ENCODE measurements at regions not wholly inside any gene's neighbourhood (a gene's known extent, or its start where the extent isn't known, plus 50 kb on each side); places are given as distances from the start of the nearest gene placed in this dataset.
"Not testable (repeated sequence)": the region's sequence is repeated elsewhere in the genome, so short reads cannot be mapped to it uniquely, and the experiment has no call there.

GRCh38 chr10:78437407-78437768 lies 403.7 kb downstream of the RPS24 start:
- no peak overlapping the region for H3K4me3 ChIP-seq (ENCODE audit: low read depth, low read length)
- no peak overlapping the region for H3K9ac ChIP-seq (ENCODE audit: low read depth, low read length)

GRCh38 chr10:78437998-78438906 lies 404.6 kb downstream of the RPS24 start:
- Histone ChIP-seq H3K4me3 (ENCODE audit: low read depth, low read length) (no peak overlapping the region), H3K27me3 (ENCODE audit: control insufficient read depth, insufficient read depth, low read length) (no peaks in the 10 kb centered on the region), H3K4me1 (ENCODE audit: control insufficient read depth, insufficient read depth, low read length) (no peaks in the 10 kb centered on the region), H3K36me3 (ENCODE audit: control insufficient read depth, insufficient read depth, low read length) (no peaks in the 10 kb centered on the region), H3K9me3 (ENCODE audit: control insufficient read depth, insufficient read depth, low read length) (no peaks in the 10 kb centered on the region), H3K9ac (ENCODE audit: low read depth, low read length) (no peak overlapping the region)

More at GRCh38 chr10:78437407-78437768, 403.7 kb downstream of the RPS24 start:
- Histone ChIP-seq H3K4me1 (ENCODE audit: control insufficient read depth, insufficient read depth, low read length) (no peaks in the 10 kb centered on the region), H3K27me3 (ENCODE audit: control insufficient read depth, insufficient read depth, low read length) (no peaks in the 10 kb centered on the region), H3K36me3 (ENCODE audit: control insufficient read depth, insufficient read depth, low read length) (no peaks in the 10 kb centered on the region), H3K9me3 (ENCODE audit: control insufficient read depth, insufficient read depth, low read length) (no peaks in the 10 kb centered on the region)

GRCh38 chr10:78438907-78439809 lies 405.5 kb downstream of the RPS24 start:
- H3K4me1 ChIP-seq (ENCODE audit: control insufficient read depth, insufficient read depth, low read length): no peaks in the 10 kb centered on the region
- H3K9me3 ChIP-seq (ENCODE audit: control insufficient read depth, insufficient read depth, low read length): no peaks in the 10 kb centered on the region
- H3K27me3 ChIP-seq (ENCODE audit: control insufficient read depth, insufficient read depth, low read length): no peaks in the 10 kb centered on the region

GRCh38 chr10:78441010-78441409 lies 407.3 kb downstream of the RPS24 start:
- Histone ChIP-seq H3K27me3 (ENCODE audit: control insufficient read depth, insufficient read depth, low read length) (no peaks in the 10 kb centered on the region), H3K4me1 (ENCODE audit: control insufficient read depth, insufficient read depth, low read length) (no peaks in the 10 kb centered on the region)

More at GRCh38 chr10:78438907-78439809, 405.5 kb downstream of the RPS24 start:
- Histone ChIP-seq H3K4me3 (ENCODE audit: low read depth, low read length) (no peak overlapping the region), H3K9ac (ENCODE audit: low read depth, low read length) (no peak overlapping the region), H3K36me3 (ENCODE audit: control insufficient read depth, insufficient read depth, low read length) (no peaks in the 10 kb centered on the region)

GRCh38 chr10:78441694-78442093 lies 408.0 kb downstream of the RPS24 start:
- Histone ChIP-seq H3K4me1 (ENCODE audit: control insufficient read depth, insufficient read depth, low read length) (no peaks in the 10 kb centered on the region), H3K4me3 (ENCODE audit: low read depth, low read length) (no peak overlapping the region), H3K9ac (ENCODE audit: low read depth, low read length) (no peak overlapping the region), H3K36me3 (ENCODE audit: control insufficient read depth, insufficient read depth, low read length) (no peaks in the 10 kb centered on the region), H3K9me3 (ENCODE audit: control insufficient read depth, insufficient read depth, low read length) (no peaks in the 10 kb centered on the region), H3K27me3 (ENCODE audit: control insufficient read depth, insufficient read depth, low read length) (no peaks in the 10 kb centered on the region)

More at GRCh38 chr10:78441010-78441409, 407.3 kb downstream of the RPS24 start:
- Histone ChIP-seq H3K36me3 (ENCODE audit: control insufficient read depth, insufficient read depth, low read length) (no peaks in the 10 kb centered on the region), H3K9ac (ENCODE audit: low read depth, low read length) (no peak overlapping the region), H3K4me3 (ENCODE audit: low read depth, low read length) (no peak overlapping the region), H3K9me3 (ENCODE audit: control insufficient read depth, insufficient read depth, low read length) (no peaks in the 10 kb centered on the region)

GRCh38 chr10:78442836-78443550 lies 409.3 kb downstream of the RPS24 start:
- Histone ChIP-seq H3K4me3 (ENCODE audit: low read depth, low read length) (no peak overlapping the region), H3K36me3 (ENCODE audit: control insufficient read depth, insufficient read depth, low read length) (no peaks in the 10 kb centered on the region), H3K4me1 (ENCODE audit: control insufficient read depth, insufficient read depth, low read length) (no peaks in the 10 kb centered on the region), H3K27me3 (ENCODE audit: control insufficient read depth, insufficient read depth, low read length) (no peaks in the 10 kb centered on the region), H3K9ac (ENCODE audit: low read depth, low read length) (no peak overlapping the region), H3K9me3 (ENCODE audit: control insufficient read depth, insufficient read depth, low read length) (no peaks in the 10 kb centered on the region)

- no peaks in the 10 kb centered on the region for H3K36me3 ChIP-seq (ENCODE audit: control insufficient read depth, insufficient read depth, low read length)
- H3K27me3 ChIP-seq (ENCODE audit: control insufficient read depth, insufficient read depth, low read length): no peaks in the 10 kb centered on the region
- H3K4me3 ChIP-seq (ENCODE audit: low read depth, low read length): no peak overlapping the region
- H3K9ac ChIP-seq (ENCODE audit: low read depth, low read length): no peak overlapping the region
- no peaks in the 10 kb centered on the region for H3K9me3 ChIP-seq (ENCODE audit: control insufficient read depth, insufficient read depth, low read length)
- H3K4me1 ChIP-seq (ENCODE audit: control insufficient read depth, insufficient read depth, low read length): no peaks in the 10 kb centered on the region
Measured at GRCh38 chr10:78443900-78444571, 410.4 kb downstream of the RPS24 start.

GRCh38 chr10:78444741-78445140 lies 411.1 kb downstream of the RPS24 start:
- H3K36me3 ChIP-seq (ENCODE audit: control insufficient read depth, insufficient read depth, low read length); H3K27me3 ChIP-seq (ENCODE audit: control insufficient read depth, insufficient read depth, low read length); H3K4me3 ChIP-seq (ENCODE audit: low read depth, low read length); H3K9ac ChIP-seq (ENCODE audit: low read depth, low read length); H3K4me1 ChIP-seq (ENCODE audit: control insufficient read depth, insufficient read depth, low read length); H3K9me3 ChIP-seq (ENCODE audit: control insufficient read depth, insufficient read depth, low read length): not testable (repeated sequence)

- Histone ChIP-seq H3K36me3 (ENCODE audit: control insufficient read depth, insufficient read depth, low read length) (no peaks in the 10 kb centered on the region), H3K4me3 (ENCODE audit: low read depth, low read length) (no peak overlapping the region), H3K9ac (ENCODE audit: low read depth, low read length) (no peak overlapping the region)
Measured at GRCh38 chr10:78445308-78445707, 411.6 kb downstream of the RPS24 start.

GRCh38 chr10:78448470-78448869 lies 414.8 kb downstream of the RPS24 start:
- Histone ChIP-seq H3K9ac (ENCODE audit: low read depth, low read length) (no peak overlapping the region), H3K36me3 (ENCODE audit: control insufficient read depth, insufficient read depth, low read length) (no peaks in the 10 kb centered on the region), H3K27me3 (ENCODE audit: control insufficient read depth, insufficient read depth, low read length) (no peaks in the 10 kb centered on the region), H3K4me3 (ENCODE audit: low read depth, low read length) (no peak overlapping the region), H3K9me3 (ENCODE audit: control insufficient read depth, insufficient read depth, low read length) (no peaks in the 10 kb centered on the region), H3K4me1 (ENCODE audit: control insufficient read depth, insufficient read depth, low read length) (no peaks in the 10 kb centered on the region)

More at GRCh38 chr10:78445308-78445707, 411.6 kb downstream of the RPS24 start:
- no peaks in the 10 kb centered on the region for H3K4me1 ChIP-seq (ENCODE audit: control insufficient read depth, insufficient read depth, low read length)
- H3K27me3 ChIP-seq (ENCODE audit: control insufficient read depth, insufficient read depth, low read length): no peaks in the 10 kb centered on the region
- no peaks in the 10 kb centered on the region for H3K9me3 ChIP-seq (ENCODE audit: control insufficient read depth, insufficient read depth, low read length)

GRCh38 chr10:78448994-78449418 lies 415.3 kb downstream of the RPS24 start:
- H3K4me3 ChIP-seq (ENCODE audit: low read depth, low read length): no peak overlapping the region
- H3K4me1 ChIP-seq (ENCODE audit: control insufficient read depth, insufficient read depth, low read length): no peaks in the 10 kb centered on the region
- H3K9ac ChIP-seq (ENCODE audit: low read depth, low read length): no peak overlapping the region
- H3K9me3 ChIP-seq (ENCODE audit: control insufficient read depth, insufficient read depth, low read length): no peaks in the 10 kb centered on the region
- no peaks in the 10 kb centered on the region for H3K36me3 ChIP-seq (ENCODE audit: control insufficient read depth, insufficient read depth, low read length)
- no peaks in the 10 kb centered on the region for H3K27me3 ChIP-seq (ENCODE audit: control insufficient read depth, insufficient read depth, low read length)
